Prostate gland (tissue), 2 donors: ENCODE measurements at regions not wholly inside any gene's neighbourhood (a gene's known extent, or its start where the extent isn't known, plus 50 kb on each side); places are given as distances from the start of the nearest gene placed in this dataset.

ENCODE experiments used
- CTCF ChIP-seq, 4 experiments: fragments of 200-600 bp in 2 of 4; fragments of 450-650 bp in 2 of 4; sonication (generic) in 2 of 4; IDR thresholded peaks; 1 replicate in 3 of 4; 2 replicates in 1 of 4; pipeline ENCODE4 v1.5.1; 2016 to 2019; ENCODE audit warnings: antibody characterized with exemption in 4 of 4, mild to moderate bottlenecking in 2 of 4, moderate library complexity in 2 of 4
- POLR2A ChIP-seq: fragments of 450-650 bp; IDR thresholded peaks from one replicate; pipeline ENCODE4 v1.6.1; 2016; ENCODE audit warnings: antibody characterized with exemption, mild to moderate bottlenecking
- POLR2AphosphoS5 ChIP-seq: sonication (generic); formaldehyde crosslinking; IDR thresholded peaks from one replicate; pipeline ENCODE4 v1.6.1; 2017; ENCODE audit warnings: antibody characterized with exemption

GRCh38 chr12:90826036-90826435, 128.9 kb downstream of the CCER1 start:
- no peak for TF ChIP-seq CTCF (IDR thresholded peaks at IDR 0.05)
- TF ChIP-seq POLR2A, result no peak
- no peak for TF ChIP-seq POLR2AphosphoS5
